Glomerular visceral epithelial cell (primary cell): ENCODE measurements at regions not wholly inside any gene's neighbourhood (a gene's known extent, or its start where the extent isn't known, plus 50 kb on each side); places are given as distances from the start of the nearest gene placed in this dataset.
"Not testable (repeated sequence)": the region's sequence is repeated elsewhere in the genome, so short reads cannot be mapped to it uniquely, and the experiment has no call there.

Experiments
- DNase-seq: peaks from one replicate; pipeline ENCODE4 v3.0.0-alpha.2; 2016; ENCODE audit errors: extremely low spot score

DNA sequence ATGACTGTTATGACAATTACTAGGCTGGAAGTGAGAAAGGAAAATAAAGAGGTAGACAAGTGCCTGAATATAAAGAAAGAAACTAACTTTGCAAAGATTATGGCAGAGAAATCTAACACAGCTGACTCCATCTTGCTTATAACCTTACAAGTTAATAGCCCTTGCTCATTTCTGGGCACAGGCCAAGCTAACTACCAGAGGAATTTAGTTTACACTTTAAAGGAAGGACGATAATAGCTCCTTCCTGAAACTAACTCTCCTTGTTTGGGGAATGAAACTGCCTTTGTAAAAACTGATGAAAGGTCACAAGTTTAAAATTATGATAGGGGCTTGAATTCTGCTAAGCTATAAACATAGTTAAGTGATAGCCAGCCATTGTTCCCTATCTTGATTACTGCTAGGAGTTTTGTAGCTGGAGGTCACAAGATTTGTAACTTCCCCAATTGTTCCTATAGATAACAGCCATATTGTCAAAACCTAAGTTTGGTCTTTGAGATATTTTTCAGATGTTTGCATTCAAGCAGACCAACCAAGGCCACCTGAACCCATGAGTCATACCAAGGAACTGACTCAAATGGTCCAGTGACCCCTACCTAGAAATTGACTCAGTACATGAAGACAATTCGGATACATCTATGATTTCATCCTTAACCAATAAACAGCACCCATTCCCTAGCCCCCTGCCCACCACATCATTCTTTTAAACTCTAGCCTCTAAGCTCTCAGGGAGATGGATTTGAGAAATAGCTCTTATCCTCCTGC is 209.2 kb upstream of the LRATD1 start:
- no peak for DNase-seq

DNA sequence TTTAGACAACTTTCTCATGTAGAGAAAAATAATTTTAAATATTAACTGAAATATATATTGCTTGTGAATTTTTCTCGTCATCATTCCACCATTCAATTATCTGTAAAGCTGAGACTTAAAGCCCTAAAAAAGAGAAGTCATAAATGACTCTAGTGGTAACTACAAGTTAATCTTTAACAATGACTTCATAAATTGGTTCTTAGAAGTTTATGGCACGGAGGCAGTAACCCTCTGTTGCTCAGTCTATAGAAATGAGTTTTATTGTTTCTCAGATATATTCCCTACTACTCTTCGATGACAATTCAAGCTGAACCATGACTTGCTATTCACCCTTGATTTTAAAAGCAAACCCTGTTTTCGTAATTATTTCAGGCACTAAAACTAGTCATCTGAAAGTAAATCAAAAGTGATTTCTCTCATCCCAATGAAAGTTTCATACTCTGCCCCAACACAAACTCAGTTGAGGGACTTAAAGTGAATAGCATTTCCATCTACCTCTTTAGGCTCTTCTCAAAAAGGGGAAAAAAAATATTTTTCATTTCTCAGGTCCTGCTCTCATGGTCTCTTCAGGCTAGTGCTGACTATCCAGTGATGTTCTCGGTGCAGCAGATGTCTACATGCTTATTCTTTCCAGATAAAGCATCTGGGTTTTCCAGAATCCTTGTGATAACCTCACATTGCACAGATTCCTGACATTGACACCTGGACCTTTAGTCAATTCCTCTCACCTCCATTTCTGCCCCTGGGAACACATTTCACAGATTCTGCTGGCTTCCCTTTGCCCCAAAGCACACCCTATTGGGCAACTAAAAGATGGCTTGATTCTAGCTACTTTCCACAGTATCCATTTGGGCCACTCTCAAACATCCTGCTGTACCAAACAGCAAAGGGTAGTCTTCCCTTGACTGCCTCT is 207.8 kb upstream of the LRATD1 start:
- DNase-seq = no peak

GRCh38 chr2:14425869-14426268 is 206.6 kb upstream of the LRATD1 start:
- no peak for DNase-seq

- DNase-seq = no peak
Measured at GRCh38 chr2:14428056-14428455, 204.5 kb upstream of the LRATD1 start.

DNA sequence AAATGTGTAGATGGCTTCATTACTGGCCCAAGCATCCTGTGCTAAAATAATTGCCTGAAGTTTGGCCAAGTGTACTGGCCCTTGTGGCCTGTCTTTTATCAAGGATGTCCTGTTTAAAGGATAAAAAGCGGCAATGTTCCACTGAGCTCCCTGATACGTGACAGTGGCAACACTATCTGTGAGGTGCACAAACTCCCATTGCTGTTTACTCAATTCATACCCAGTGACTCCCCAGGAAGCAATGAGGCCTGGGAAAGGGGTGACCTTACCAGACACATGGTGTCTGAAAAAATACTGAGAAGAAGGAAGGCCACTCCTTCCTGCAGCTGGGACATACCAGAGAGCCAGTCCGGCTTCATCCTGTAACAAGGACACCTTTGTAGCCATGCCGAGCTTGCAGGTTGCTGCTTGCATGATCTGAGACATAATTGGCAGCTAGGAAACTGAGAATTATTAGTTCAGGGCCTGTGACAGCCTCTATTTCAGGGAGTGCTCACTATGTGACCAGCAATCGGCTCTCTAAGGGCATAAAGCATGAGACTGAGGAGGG is 198.5 kb upstream of the LRATD1 start:
- no peak for DNase-seq

DNA sequence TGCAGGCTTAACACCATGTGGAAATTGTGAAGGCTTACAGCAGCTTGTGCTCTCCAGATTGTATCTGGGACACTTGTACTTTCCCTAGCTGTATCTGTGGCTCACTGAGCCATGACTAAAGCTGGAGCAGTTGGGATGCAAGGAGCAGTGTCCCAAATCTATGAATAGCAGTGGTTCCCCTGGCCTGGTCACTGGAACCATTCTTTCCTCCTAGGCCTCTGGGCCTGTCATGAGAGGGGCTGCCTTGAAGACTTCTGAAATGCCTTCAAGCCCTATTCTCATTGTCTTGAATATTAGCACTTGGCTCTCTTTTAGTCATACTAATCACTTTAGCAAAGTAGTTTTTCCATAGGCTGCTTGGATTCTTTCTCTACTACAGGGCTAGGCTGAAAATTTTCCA is 186.8 kb upstream of the LRATD1 start:
- no peak for DNase-seq

DNA sequence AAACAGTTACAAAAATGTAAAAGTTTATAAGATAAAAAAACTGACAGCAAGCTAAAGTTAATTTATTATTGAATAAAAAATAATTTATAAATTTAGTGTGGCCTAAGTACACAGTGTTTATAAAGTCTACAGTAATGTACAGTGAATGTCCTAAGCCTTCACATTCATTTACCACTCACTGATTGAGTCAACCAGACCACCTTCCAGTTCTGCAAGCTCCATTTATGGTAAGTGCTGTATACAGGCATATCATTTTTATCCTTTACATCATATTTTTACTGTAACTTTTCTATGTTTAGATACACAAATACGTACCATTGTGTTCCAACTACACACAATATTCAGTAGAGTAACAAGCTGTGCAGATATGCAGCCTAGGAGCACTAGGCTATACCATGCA is 184.2 kb upstream of the LRATD1 start:
- no peak for DNase-seq

DNA sequence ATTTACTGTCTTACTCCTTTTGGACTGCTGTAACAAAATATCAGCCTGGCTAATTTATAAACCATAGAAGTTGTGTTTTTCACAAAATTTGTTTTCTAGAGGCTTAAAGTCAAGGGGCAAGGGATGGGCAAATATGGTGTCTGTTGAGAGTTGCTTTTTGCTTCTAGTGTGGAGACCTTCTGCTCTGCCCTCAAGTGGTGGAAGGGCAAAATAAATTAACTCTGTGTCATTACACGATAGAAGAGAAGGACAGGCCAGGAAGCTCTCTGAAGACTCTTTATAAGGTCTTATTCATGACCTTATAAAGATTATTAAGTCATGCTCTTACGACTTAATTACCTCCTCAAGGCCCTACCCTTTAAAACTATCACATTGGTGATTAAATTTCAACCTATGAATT is 181.2 kb upstream of the LRATD1 start:
- DNase-seq = no peak

GRCh38 chr2:14454202-14454601 is 178.3 kb upstream of the LRATD1 start:
- DNase-seq = no peak

DNA sequence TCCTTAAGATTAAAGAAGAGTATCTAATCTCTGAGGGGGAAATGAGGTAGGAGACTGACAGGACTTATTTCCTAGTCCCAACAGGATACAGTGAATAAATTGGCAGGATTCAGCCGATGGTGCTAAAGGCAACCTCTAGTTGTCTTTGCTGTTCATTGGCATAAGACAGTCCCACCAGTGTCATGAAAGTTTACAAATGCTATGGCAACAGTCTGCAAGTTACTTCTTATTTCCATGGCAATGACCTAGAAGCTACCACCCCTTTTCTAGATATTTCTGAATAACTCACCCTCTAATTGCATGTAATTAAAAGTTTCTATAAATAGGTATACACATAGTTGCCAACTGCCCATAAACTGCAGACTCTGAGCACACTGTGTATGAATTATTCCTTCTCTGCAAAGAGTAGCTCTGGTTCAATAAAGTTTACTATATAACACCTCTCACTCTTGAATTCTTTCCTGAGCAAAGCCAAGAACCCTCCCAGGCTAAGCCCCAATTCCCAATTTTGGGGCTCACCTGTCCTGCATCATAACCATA is 172.7 kb upstream of the LRATD1 start:
- no peak for DNase-seq

GRCh38 chr2:14475994-14476393 is 156.5 kb upstream of the LRATD1 start:
- DNase-seq = no peak

- no peak for DNase-seq
Measured at GRCh38 chr2:14479486-14479885, 153.0 kb upstream of the LRATD1 start.

GRCh38 chr2:14480120-14480519 is 152.4 kb upstream of the LRATD1 start:
- no peak for DNase-seq

DNA sequence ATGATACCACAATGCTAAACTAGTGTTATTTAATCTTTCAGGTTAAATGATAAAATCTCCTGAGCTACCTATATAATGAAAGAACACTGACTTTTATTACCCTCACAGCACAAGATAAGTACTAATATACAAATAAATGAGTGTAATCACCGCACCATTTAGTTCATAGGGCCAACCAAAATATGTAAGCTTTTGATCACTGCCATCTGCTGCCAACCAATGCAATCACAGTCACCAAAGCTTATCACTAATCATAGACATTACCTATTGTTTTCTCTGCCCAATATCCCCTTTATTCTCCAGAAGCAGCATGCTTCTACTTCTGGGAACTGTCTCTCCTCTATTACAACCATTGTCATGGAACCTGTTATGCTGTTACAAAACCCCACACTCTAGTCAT is 151.6 kb upstream of the LRATD1 start:
- no peak for DNase-seq

DNA sequence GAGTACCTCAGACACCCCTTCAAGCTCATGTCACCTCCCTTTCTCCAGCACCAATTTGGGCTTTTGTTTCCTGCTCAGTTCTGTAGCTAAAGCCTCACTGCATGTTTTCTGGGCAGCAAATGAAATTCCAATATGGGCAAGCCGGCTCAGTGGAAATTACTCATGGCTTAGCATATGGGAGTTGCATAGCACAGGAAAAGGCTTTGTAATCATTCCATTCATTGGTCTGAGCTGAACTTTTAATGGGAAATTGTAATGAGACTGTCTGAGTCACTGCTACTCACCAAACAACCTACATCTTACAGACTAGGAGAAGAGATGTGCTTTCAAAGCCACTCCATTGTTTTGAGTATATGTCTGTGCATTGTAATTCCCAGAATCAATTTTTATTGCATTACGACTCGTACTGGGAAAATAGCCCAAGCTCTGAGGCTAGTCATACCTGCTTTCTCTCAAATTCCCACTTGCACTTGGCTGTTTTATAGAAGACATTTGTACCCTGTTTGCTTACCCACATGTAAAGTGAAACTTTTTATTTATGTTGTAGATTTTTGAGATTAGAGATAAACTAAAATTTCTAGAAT is 139.5 kb upstream of the LRATD1 start:
- no peak for DNase-seq

- no peak for DNase-seq
Measured at GRCh38 chr2:14494759-14495158, 137.8 kb upstream of the LRATD1 start.

- no peak for DNase-seq
Measured at GRCh38 chr2:14501061-14501460, 131.5 kb upstream of the LRATD1 start.

- DNase-seq = not testable (repeated sequence)
Measured at GRCh38 chr2:14506955-14507354, 125.6 kb upstream of the LRATD1 start.

DNA sequence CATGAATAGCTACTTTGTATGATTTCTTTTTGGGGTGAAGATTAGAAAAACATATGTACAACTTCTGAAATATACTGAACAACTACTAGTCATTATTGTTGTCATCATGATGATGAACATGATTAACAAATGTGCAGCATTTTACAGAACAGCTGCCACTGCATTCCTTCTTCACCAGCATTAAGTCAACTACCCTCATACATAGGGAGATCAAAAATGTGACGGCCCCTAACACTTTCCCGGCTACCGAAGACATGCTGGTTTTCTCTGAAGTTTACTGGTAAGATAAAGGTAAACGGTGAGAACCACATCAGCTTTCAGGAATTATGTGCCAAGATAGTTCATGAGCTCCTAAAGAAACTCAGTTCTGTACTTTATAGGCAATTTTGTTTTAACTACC is 121.0 kb upstream of the LRATD1 start:
- no peak for DNase-seq

- DNase-seq = no peak
Measured at GRCh38 chr2:14513903-14514302, 118.6 kb upstream of the LRATD1 start.

DNA sequence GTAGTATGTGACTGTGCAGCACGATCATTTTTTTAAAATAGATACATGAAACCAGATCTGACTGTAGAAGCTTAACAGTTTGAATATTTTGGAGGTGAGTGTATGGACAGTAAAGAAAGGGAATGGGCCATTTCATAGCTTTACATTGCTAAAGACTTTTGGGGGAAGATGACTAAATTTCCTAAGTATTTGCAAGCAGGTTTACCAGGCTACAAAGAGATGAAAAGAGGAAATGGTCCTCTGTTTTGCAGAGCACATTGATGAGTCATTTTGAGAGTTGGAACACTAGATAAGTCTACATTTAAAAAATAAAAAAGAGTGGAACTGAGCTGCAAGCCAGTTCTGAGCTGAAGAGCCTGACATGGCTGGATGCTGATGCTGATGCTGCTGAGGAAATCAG is 115.7 kb upstream of the LRATD1 start:
- no peak for DNase-seq

DNA sequence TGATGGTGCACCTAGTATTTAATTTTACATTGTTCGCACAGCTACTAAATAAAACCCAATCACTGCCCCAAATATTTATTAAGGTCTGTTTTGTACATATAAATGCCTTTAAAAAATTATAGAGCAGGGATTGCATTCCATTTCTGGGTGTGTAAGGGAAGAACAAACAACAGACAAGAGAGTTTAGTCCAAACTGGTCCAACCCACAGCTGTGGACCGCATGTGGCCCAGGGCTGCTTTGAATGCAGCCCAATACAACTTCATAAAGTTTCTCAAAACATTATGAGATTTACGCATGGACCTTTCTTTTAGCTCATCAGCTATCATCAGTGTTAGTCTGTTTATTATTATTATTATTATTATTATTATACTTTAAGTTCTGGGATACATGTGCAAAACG is 114.8 kb upstream of the LRATD1 start:
- DNase-seq = no peak
